VCaP (cell line): ENCODE measurements at regions not wholly inside any gene's neighbourhood (a gene's known extent, or its start where the extent isn't known, plus 50 kb on each side); places are given as distances from the start of the nearest gene placed in this dataset.

Experiments
- H3K27ac ChIP-seq: fragments of 450-650 bp; 2 replicates; pipeline ENCODE4 v1.5.1; 2017
- CTCF ChIP-seq: fragments of 450-650 bp; conservative IDR thresholded peaks from 2 replicates; pipeline ENCODE4 v1.5.1; 2017; ENCODE audit warnings: mild to moderate bottlenecking, moderate library complexity

GRCh38 chr10:62581351-62581750 lies 207.2 kb downstream of the ZNF365 start:
- TF ChIP-seq CTCF: no peak
- no peak overlapping the region for H3K27ac ChIP-seq

GRCh38 chr10:62582101-62582705 lies 208.0 kb downstream of the ZNF365 start:
- TF ChIP-seq CTCF: no peak
- no peak overlapping the region for H3K27ac ChIP-seq

GRCh38 chr10:62582804-62583208 lies 208.6 kb downstream of the ZNF365 start:
- H3K27ac ChIP-seq: no peak overlapping the region
- TF ChIP-seq CTCF: no peak

GRCh38 chr10:62583876-62584615 lies 209.9 kb downstream of the ZNF365 start:
- H3K27ac ChIP-seq: no peak overlapping the region
- no peak for TF ChIP-seq CTCF

- H3K27ac ChIP-seq: no peak overlapping the region
- no peak for TF ChIP-seq CTCF
Measured at GRCh38 chr10:62584731-62585130, 210.6 kb downstream of the ZNF365 start.

- TF ChIP-seq CTCF: no peak
- H3K27ac ChIP-seq: no peak overlapping the region
Measured at GRCh38 chr10:62585211-62585775, 211.1 kb downstream of the ZNF365 start.

GRCh38 chr10:62587011-62587410 lies 212.8 kb downstream of the ZNF365 start:
- no peak for TF ChIP-seq CTCF
- H3K27ac ChIP-seq: no peak overlapping the region
